NCI-H2081 treated with DMSO at 0.1 percent for 48 hours (cell line): ENCODE measurements at regions not wholly inside any gene's neighbourhood (a gene's known extent, or its start where the extent isn't known, plus 50 kb on each side); places are given as distances from the start of the nearest gene placed in this dataset.

Experiments used
- DNase-seq: peaks from one replicate; lab custom pipeline; 2025; lab: John Stamatoyannopoulos, UW

DNA sequence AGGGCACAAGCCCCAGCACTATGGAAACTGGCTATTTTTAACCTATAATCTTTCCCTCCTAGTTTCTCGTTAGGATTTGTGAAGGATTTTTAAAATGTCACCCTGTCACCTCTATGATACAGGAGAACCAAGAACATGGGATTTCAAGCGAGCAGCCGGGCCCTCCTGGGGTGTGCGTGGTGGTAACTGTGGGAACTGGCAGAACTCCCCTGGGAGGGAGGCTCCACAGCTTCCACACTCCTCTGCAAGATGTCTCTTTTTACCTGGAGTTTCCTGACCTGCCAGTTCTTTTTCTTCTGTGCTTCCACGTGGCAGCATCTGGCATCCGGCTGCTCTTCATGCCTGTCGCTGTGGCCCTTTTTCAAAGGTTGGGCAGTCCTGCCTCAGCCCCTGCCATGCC is 386.3 kb upstream of the MYT1L start:
- no peak for DNase-seq

GRCh38 chr2:2716771-2717170 is 385.7 kb upstream of the MYT1L start:
- no peak for DNase-seq

DNA sequence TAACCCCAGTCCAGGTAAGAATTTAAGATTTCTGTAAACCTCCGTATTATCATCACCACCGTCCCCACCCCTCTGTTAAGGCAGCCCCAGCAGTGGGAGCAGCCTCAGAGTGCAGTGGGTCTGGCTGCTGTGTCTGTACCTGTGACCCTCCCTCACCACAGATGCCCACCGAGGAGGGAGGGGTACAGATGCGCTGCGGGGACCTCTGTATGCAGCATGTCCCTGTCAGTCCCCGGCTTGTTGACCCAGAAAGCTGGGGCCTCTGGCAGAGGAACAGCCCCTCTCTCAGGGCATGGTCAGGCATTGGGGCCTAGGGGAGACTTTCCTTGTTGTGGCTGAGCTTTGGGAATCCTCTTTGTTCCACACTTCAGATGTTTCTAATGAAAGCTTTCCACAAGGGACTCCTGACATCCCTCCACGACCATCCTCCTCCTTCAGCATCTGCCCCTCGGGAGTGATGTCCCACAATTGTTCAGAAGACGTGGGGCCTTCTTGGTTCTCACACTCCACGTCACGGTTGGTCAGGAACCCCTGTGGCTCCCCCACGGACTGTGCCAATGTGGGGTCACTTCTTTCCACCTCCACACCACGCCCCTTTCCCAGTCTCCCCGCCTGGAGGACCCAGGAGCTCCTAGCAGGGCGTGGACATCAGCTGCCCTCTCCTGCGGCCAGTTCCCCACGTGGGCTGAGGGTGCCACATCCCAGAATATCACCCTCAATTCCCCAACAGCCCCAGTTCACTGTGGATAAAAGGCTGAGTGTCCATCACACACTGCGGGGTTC is 384.2 kb upstream of the MYT1L start:
- no peak for DNase-seq

- DNase-seq = no peak
Measured at GRCh38 chr2:2714408-2714807, 383.3 kb upstream of the MYT1L start.

DNA sequence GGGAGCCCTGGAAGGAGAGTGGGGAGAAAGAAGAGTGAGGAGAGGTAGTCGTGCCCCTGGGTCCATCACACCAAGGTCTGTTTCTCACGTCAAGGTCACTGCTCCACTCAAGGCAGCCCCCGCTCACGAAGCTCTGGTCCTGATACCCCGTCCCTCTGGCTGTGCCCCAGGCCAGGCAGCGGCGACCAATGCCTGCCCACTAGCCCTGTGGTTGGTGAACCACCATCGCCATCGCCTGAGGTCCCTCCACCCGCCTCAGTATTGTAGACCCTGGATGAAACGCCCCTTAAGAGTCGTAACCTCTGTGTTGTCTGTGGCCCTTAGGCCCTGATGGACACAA is 378.3 kb upstream of the MYT1L start:
- DNase-seq = no peak

- no peak for DNase-seq
Measured at GRCh38 chr2:2708575-2709430, 377.7 kb upstream of the MYT1L start.

DNA sequence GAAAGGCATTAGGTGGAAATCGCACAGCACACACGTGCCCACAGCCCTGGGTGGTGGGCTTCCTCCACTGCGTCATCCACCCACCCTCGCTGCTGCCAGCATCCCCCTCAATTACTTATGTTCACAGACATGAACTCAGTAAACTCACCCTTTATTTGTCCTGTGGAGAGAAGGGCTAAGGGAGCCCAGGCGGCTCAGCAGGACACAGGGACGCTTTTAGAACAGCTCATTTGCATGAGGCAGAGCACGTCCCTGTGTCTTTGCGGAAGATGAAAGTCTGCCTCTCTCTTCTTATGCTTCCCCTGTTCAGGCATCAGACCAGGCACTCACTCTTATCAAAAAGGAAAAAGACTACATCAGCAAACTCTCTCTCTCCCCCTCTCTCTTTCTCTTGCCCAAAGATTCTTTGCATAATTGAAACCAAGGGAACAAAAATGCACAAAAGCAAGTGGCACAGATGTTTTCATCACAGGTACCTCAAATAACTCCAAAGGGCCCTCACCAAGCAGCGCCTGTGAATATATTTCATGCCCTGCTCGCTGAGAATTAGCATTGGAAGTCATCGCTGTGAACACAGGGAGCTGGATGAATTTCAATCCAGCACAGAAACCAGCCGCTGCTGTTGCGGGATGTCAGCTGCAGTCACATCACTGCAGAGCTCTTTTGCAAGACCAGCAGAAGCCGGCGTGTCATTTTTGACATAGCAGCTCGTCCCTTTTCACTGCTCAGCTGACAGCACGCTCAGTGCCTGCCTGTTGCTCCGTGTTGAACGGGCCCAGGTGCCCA is 376.3 kb upstream of the MYT1L start:
- no peak for DNase-seq

DNA sequence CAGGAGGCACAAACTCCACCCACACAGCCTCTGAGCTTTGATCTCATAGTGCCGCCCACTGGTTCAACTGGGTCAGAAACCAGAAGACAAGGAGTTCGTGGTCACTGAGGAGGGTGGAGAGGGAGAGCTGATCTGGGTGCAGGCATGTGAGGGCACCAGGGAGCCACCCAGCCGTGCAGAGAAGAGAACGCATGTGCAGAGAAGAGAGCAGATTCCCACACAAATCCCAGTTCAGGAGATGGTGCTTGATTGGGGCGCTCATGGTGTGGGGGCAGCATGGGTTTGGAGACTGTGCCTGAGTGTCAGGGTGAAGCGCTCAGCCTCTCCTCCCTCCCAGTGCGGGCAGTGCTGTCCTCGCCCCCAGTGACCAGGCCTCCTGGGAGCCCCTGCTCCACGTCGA is 375.2 kb upstream of the MYT1L start:
- no peak for DNase-seq

DNA sequence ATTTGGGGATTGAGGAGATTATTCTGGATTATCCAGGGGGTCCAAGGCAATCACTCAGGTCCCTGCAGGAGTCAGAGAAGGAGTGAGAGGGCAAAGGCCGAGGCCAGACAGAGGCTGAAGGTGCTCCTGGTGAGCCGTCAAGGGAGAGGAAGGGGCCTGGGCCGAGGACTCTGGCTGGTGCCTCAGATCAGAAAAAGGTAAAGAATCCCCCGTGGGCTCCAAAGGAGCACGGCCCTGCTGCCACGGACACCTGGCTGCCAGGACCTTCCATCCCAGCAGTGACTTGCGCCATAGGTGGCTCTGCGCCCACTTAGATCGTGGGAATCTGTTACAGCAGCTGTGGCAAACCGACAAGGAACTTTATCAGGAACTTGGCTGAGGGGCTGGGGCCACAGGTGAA is 374.8 kb upstream of the MYT1L start:
- DNase-seq = no peak

- DNase-seq = no peak
Measured at GRCh38 chr2:2704428-2705090, 373.5 kb upstream of the MYT1L start.

DNA sequence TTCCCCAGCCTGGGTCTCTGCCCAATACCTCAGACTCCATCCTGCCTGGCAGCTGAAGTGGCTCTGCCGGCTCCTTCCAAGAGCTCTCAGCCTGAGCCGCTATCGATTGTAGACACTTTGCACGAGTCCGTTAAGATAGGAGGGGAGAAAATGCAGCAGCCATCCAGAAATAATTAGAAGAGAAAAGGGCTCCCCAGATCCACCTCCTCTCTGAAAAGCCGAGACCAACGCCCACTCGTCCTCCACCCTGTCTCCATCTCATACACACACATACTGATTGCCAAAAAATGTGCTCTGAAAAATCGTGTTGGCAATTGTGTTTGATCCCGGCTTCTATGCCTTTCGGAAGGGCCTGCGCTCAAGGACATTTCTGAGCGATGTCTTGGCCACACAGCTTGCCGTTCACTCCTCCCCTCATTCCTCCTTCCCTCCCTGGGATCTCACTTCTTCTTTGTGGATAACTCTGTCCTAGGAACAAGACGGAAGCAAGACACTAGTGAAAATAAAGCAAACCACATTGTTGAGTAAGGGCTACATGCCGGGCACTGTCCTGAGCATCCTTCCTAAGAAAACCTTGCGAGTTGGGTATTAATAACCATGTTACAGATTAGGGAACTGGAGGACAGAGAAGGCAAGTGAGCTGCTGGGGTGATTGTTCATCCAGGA is 372.8 kb upstream of the MYT1L start:
- DNase-seq = no peak

GRCh38 chr2:2703172-2703571 is 372.1 kb upstream of the MYT1L start:
- no peak for DNase-seq

- no peak for DNase-seq
Measured at GRCh38 chr2:2702385-2702784, 371.3 kb upstream of the MYT1L start.

GRCh38 chr2:2701813-2702212 is 370.7 kb upstream of the MYT1L start:
- no peak for DNase-seq

DNA sequence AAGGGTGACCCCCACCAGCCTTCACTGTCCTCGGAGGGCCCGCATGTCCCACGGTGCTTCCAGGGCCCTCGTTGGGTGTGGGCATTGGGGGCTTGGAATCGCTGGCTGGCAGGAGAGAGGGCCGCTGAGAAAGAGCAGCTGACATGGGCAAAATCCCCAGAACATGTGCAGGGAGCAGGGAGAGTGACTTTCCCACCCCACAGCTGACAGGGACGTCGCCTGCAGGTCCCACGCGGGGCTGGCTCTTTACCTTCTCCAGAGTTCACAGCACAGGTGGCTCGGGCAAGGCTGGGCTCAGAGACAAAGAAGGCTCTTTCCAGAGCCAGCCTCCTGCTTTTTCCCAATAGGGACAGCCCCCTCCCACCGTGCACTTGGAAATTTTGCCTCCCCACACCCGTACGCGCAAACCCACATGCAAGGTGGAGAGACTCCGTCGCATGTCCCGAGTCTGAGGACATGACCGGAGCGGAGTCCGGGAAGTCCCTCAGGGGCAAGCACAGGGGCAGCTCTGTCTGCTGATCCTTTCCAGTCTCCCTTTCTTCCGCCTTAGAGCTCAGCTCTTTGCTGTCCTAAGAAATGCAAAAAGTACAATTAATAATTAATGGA is 370.2 kb upstream of the MYT1L start:
- no peak for DNase-seq

- no peak for DNase-seq
Measured at GRCh38 chr2:2699121-2699505, 368.0 kb upstream of the MYT1L start.

DNA sequence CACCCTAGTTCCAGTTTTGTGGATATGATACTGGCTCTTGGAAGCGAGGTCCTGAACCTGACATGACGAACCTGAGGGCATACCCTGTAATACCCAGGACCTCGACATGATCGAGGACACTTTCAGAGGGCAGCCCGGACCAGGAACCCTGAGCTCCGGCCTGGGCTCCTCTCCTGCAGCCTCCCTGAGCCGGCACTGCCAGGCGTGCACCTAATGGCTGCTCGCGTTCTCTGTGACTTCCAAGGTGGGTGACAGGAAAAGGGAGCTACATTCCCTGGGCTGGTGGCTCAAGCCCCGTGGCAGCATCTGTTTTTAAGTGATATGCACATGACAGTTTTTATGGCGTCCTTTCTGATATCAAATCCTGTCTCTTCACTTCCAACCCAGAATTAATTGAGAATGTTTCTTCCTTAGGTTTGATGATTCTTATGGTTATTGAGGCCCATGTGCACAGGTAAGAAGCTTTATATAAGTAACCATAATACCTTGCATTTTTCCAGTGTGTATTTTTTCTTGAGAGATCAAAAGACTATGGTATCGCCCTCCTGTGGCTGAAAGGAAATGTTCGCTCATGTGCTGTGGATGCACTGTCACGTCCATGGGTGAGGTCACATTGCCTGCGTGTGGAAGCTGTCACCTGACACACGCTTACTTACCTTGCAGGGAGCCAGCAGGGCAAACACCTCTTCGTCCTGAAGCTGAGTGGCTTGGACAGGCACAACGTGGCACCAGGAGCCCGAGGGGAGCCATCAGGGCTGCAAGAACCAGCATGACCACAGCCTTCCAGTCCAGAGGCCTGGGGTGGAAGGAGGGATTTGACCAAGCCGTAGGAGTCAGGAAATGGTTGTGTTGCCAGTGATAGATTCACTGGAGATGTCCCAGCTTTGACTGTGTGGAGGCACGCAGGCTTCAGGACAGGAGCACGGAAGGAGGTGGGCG is 367.4 kb upstream of the MYT1L start:
- no peak for DNase-seq

DNA sequence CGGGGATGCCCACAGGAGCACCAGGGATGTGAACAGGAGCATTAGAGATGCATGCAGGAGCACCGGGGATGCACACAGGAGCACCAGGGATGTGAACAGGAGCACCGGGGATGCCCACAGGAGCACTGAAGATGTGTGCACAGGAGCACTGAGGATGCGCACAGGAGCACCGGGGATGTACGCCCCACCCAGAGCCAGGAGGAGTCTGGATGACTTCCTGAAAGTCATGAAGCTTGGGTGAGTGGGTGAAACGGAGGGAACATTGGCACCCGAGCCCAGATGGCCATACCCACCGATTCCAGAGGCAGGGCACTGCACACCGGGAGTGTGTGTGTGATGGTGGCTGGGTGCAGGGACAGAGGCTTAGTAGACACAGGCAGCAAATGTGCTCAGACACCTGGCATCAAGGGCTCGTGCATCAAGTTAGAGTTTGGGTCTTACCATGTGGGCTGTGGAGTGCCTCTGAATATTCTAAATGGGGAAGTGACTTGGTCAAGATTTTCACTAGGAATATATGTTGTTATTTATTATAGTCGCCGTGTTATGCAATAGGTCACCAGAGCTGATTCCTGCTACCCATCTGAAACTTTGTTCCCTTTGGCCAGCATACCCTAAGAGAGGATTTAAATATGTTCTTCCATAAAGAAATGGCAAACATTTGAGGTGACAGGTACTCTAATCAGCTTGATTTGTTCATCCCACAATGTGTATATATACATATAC is 365.8 kb upstream of the MYT1L start:
- DNase-seq = no peak

DNA sequence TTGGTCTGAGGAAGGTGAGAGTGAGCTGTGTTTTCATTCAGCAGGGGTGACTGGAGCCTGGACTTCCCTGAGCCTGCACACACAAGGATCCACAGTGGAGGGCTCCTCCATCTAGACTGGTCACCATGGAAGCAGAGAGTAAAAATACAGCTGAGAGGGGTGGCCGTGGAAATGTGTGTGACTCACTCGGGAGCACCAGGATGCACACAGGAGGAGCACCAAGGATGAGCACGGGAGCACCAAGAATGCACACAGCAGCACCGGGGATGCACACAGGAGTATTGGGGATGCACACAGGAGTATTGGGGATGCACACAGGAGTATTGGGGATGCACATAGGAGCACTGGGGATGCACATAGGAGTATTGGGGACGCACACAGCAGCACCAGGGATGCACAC is 365.2 kb upstream of the MYT1L start:
- DNase-seq = no peak
